ENCODE measurements at regions not wholly inside any gene's neighbourhood (a gene's known extent, or its start where the extent isn't known, plus 50 kb on each side); places are given as distances from the start of the nearest gene placed in this dataset.

- no peak for DNase-seq (ENCODE audit: low read depth in 4 of 4, low spot score in 2 of 4)
These were observed 108.8 kb upstream of the IRF2BP2 start for GRCh38 chr1:234718496-234719453.

- DNase-seq (ENCODE audit: low read depth in 4 of 4, low spot score in 2 of 4), result no peak
These were observed 107.0 kb upstream of the IRF2BP2 start for GRCh38 chr1:234716908-234717375.

GRCh38 chr1:234715252-234716014, 105.5 kb upstream of the IRF2BP2 start:
- DNase-seq (ENCODE audit: low read depth in 4 of 4, low spot score in 2 of 4), result no peak

- DNase-seq (ENCODE audit: low read depth in 4 of 4, low spot score in 2 of 4), result no peak
These were observed 103.9 kb upstream of the IRF2BP2 start for GRCh38 chr1:234713859-234714258.

GRCh38 chr1:234713440-234713839, 103.5 kb upstream of the IRF2BP2 start:
- DNase-seq (ENCODE audit: low read depth in 4 of 4, low spot score in 2 of 4), result no peak

GRCh38 chr1:234712891-234713305, 102.9 kb upstream of the IRF2BP2 start:
- DNase-seq (ENCODE audit: low read depth in 4 of 4, low spot score in 2 of 4), result no peak

- no peak for DNase-seq (ENCODE audit: low read depth in 4 of 4, low spot score in 2 of 4)
These were observed 101.2 kb upstream of the IRF2BP2 start for GRCh38 chr1:234710936-234711724.

- DNase-seq (ENCODE audit: low read depth in 4 of 4, low spot score in 2 of 4), result no peak
These were observed 100.4 kb upstream of the IRF2BP2 start for GRCh38 chr1:234710381-234710780.

GRCh38 chr1:234709473-234710228, 99.7 kb upstream of the IRF2BP2 start:
- no peak for DNase-seq (ENCODE audit: low read depth in 4 of 4, low spot score in 2 of 4)

GRCh38 chr1:234708700-234709395, 98.9 kb upstream of the IRF2BP2 start:
- no peak for DNase-seq (ENCODE audit: low read depth in 4 of 4, low spot score in 2 of 4)

- no peak for DNase-seq (ENCODE audit: low read depth in 4 of 4, low spot score in 2 of 4)
These were observed 97.7 kb upstream of the IRF2BP2 start for GRCh38 chr1:234707641-234708040.

- no peak for DNase-seq (ENCODE audit: low read depth in 4 of 4, low spot score in 2 of 4)
These were observed 97.0 kb upstream of the IRF2BP2 start for GRCh38 chr1:234706931-234707330.

GRCh38 chr1:234706199-234706598, 96.2 kb upstream of the IRF2BP2 start:
- no peak for DNase-seq (ENCODE audit: low read depth in 4 of 4, low spot score in 2 of 4)

GRCh38 chr1:234705615-234706014, 95.6 kb upstream of the IRF2BP2 start:
- no peak for DNase-seq (ENCODE audit: low read depth in 4 of 4, low spot score in 2 of 4)

- no peak for DNase-seq (ENCODE audit: low read depth in 4 of 4, low spot score in 2 of 4)
These were observed 94.3 kb upstream of the IRF2BP2 start for GRCh38 chr1:234704106-234704887.

- no peak for DNase-seq (ENCODE audit: low read depth in 4 of 4, low spot score in 2 of 4)
These were observed 92.5 kb upstream of the IRF2BP2 start for GRCh38 chr1:234702342-234703000.

- no peak for DNase-seq (ENCODE audit: low read depth in 4 of 4, low spot score in 2 of 4)
These were observed 91.9 kb upstream of the IRF2BP2 start for GRCh38 chr1:234701737-234702341.

All from left renal cortex interstitium (tissue), 4 donors.